ENCODE measurements at regions not wholly inside any gene's neighbourhood (a gene's known extent, or its start where the extent isn't known, plus 50 kb on each side); places are given as distances from the start of the nearest gene placed in this dataset.

DNA sequence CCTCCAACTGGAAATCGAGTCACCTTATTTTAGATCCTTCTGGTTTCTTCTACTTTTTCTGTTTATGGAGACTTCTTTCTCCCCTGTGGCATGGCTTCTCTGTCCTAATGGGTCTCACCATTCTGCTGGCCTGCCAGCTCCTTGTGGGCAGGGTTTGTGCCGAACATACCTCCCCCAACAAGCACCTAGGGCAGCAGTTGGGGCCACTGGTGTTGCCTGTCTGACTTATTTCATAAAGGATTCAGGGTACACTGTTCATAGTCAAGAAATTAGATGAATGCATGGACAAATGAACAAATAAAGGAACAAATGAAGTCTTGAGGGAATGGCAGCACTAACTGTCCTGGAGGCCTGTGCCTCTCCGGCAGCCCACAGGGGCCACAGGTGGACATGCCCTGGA lies 55.6 kb upstream of the DOCK1 start:
- 98% methylated on average over 3 of the region's 3 CpGs for WGBS
- H3K27me3 ChIP-seq (ENCODE audit: control insufficient read depth in 2 of 2, insufficient read depth in 1 of 2, low read length in 1 of 2) = no peaks in the 10 kb centered on the region
- no peak for DNase-seq (ENCODE audit: low read depth in 6 of 9, low spot score in 9 of 9)

DNA sequence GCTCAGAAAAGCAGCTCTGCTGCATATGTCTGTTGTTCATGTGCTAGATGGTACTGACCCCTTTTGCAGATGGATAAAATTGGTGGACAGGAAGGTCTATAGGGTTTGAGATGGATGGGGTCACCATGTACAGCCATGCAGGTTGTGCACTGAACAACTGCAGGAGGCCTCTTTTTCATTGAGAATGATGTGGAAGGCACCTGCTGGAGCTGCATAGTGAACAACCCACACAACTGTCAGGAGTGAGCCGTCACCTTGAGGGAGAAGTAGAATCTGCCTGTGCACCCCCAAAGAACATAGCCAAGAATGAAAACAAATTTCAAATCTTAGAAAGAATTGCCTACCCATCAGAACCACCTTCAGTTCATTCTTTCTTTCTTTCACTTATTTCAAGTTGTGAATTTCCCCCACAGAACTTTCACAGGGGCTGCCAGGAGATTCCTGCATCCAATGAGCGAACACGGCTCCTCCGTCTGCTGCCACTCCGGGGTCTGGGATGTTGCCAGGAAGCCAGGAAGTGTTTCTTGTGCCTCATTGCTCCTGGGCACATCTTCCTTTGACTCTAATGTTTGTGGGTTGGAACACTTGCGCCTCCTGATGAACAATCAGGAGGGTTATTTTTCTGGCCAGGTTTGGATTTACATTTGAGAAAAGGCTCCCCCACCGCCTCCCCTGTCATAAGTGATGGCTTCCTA lies 53.7 kb upstream of the DOCK1 start:
- no peak overlapping the region for H3K27ac ChIP-seq (ENCODE audit: low read depth in 1 of 2, low read length in 1 of 2)
- H3K27me3 ChIP-seq (ENCODE audit: control insufficient read depth in 2 of 2, insufficient read depth in 1 of 2, low read length in 1 of 2) = no peaks in the 10 kb centered on the region
- WGBS = 92% methylated on average over 7 of the region's 7 CpGs
- H3K9me3 ChIP-seq (ENCODE audit: control insufficient read depth in 2 of 2, insufficient read depth in 1 of 2, low read length in 1 of 2) = no peaks in the 10 kb centered on the region
- H3K4me1 ChIP-seq (ENCODE audit: control insufficient read depth in 2 of 2, insufficient read depth in 2 of 2, low read length in 2 of 2) = no peaks in the 10 kb centered on the region
- no peaks in the 10 kb centered on the region for H3K36me3 ChIP-seq (ENCODE audit: control insufficient read depth in 2 of 2, insufficient read depth in 2 of 2, low read length in 1 of 2)
- H3K4me3 ChIP-seq (ENCODE audit: low read length in 2 of 2) = no peak overlapping the region
- DNase-seq (ENCODE audit: low read depth in 6 of 9, low spot score in 9 of 9) = no peak

More for the DNA sequence above, 55.6 kb upstream of the DOCK1 start:
- no peaks in the 10 kb centered on the region for H3K9me3 ChIP-seq (ENCODE audit: control insufficient read depth in 2 of 2, insufficient read depth in 1 of 2, low read length in 1 of 2)
- H3K36me3 ChIP-seq (ENCODE audit: control insufficient read depth in 2 of 2, insufficient read depth in 2 of 2, low read length in 1 of 2) = no peaks in the 10 kb centered on the region
- H3K27ac ChIP-seq (ENCODE audit: low read depth in 1 of 2, low read length in 1 of 2) = no peak overlapping the region
- H3K4me1 ChIP-seq (ENCODE audit: control insufficient read depth in 2 of 2, insufficient read depth in 2 of 2, low read length in 2 of 2) = no peaks in the 10 kb centered on the region
- no peak overlapping the region for H3K4me3 ChIP-seq (ENCODE audit: low read length in 2 of 2)

DNA sequence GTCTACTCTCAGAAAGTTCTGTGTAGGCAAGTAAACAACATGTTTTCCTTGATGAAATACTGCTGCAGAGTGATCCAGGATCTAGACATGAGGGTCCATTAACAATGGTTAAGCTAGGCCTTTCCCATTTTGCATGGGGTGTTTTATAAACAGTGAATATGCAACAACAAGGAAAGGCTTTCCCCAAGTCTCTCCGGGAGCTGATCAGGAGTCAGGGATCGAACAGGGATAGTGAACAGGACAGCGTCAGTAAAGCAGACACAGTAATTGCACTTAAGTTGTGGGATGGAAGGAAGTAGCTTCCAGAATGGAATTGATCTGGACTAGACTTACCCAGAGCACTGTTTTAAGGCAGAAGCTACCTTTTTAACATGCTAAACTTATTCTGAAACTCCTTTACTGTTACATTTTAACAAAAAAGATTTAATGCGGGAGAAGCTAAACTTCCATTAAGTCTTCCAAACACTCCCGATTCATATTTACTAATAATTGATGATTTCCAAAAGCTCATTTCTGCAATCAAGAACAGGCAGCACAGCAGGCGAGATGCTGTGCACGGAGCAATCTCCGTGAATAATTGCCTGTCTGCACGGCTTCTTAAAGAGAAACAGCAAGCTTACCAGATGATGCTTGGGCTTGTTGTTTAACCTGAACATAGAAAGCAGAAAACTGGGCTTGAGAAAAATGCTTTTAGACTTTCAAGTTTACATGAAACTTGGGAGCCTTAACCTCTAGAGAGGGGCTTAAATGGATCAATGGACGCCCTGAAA lies 50.3 kb upstream of the DOCK1 start:
- Histone ChIP-seq H3K4me1 (ENCODE audit: control insufficient read depth in 2 of 2, insufficient read depth in 2 of 2, low read length in 2 of 2) (no peaks in the 10 kb centered on the region), H3K27me3 (ENCODE audit: control insufficient read depth in 2 of 2, insufficient read depth in 1 of 2, low read length in 1 of 2) (no peaks in the 10 kb centered on the region), H3K27ac (ENCODE audit: low read depth in 1 of 2, low read length in 1 of 2) (no peak overlapping the region), H3K36me3 (ENCODE audit: control insufficient read depth in 2 of 2, insufficient read depth in 2 of 2, low read length in 1 of 2) (no peaks in the 10 kb centered on the region), H3K4me3 (ENCODE audit: low read length in 2 of 2) (no peak overlapping the region), H3K9me3 (ENCODE audit: control insufficient read depth in 2 of 2, insufficient read depth in 1 of 2, low read length in 1 of 2) (peaks cover 0 to 4% of the 10 kb centered on the region in 2 donors)
- no peak for DNase-seq (ENCODE audit: low read depth in 6 of 9, low spot score in 9 of 9)
- 93% methylated on average over 10 of the region's 10 CpGs for WGBS
